Karpas-422 (cell line): ENCODE measurements at regions not wholly inside any gene's neighbourhood (a gene's known extent, or its start where the extent isn't known, plus 50 kb on each side); places are given as distances from the start of the nearest gene placed in this dataset.

Experiments used
- DNase-seq: peaks from one replicate; pipeline ENCODE4 v3.0.0-alpha.2; 2015
- H2AFZ ChIP-seq: fragments of 200-600 bp; sonication (generic); 2 replicates; pipeline ENCODE4 v1.6.1; 2014; ENCODE audit warnings: antibody characterized with exemption, low read length, mixed read lengths
- H3K27ac ChIP-seq: fragments of 200-600 bp; sonication (generic); 2 replicates; pipeline ENCODE4 v1.5.1; 2014; ENCODE audit warnings: mild to moderate bottlenecking, low read length, moderate library complexity
- H3K27me3 ChIP-seq: fragments of 200-600 bp; sonication (generic); 2 replicates; pipeline ENCODE4 v1.6.1; 2014; ENCODE audit warnings: low read length, mixed read lengths
- H3K36me3 ChIP-seq: fragments of 200-600 bp; sonication (generic); 2 replicates; pipeline ENCODE4 v1.6.1; 2014; ENCODE audit warnings: low read length, mixed read lengths; ENCODE audit not compliant: insufficient read depth
- H3K4me1 ChIP-seq: fragments of 200-600 bp; sonication (generic); 2 replicates; pipeline ENCODE4 v1.6.1; 2014; ENCODE audit warnings: mild to moderate bottlenecking, low read length, mixed read lengths
- H3K4me2 ChIP-seq: fragments of 200-600 bp; sonication (generic); 2 replicates; pipeline ENCODE4 v1.6.1; 2014; ENCODE audit warnings: low read length, low read depth, mild to moderate bottlenecking; ENCODE audit not compliant: poor library complexity, severe bottlenecking
- H3K4me3 ChIP-seq: fragments of 200-600 bp; sonication (generic); 2 replicates; pipeline ENCODE4 v1.5.1; 2014; ENCODE audit warnings: mild to moderate bottlenecking, antibody characterized with exemption, low read length, mixed read lengths
- H3K79me2 ChIP-seq: fragments of 200-600 bp; sonication (generic); 2 replicates; pipeline ENCODE4 v1.6.1; 2014; ENCODE audit warnings: mild to moderate bottlenecking, low read length, mixed read lengths
- H3K9ac ChIP-seq: fragments of 200-600 bp; sonication (generic); 2 replicates; pipeline ENCODE4 v1.6.0; 2014; ENCODE audit warnings: low read length
- H3K9me2 ChIP-seq: fragments of 200-600 bp; sonication (generic), shearing (Covaris generic); replicated peaks from 2 replicates; pipeline ENCODE4 v1.6.0; 2014; ENCODE audit warnings: mild to moderate bottlenecking, low read length, moderate library complexity; ENCODE audit not compliant: insufficient read depth
- H3K9me3 ChIP-seq: fragments of 300-700, 200-600 bp; sonication (generic); 2 replicates; pipeline ENCODE4 v1.6.1; 2014; ENCODE audit warnings: low read length, mixed read lengths
- H4K20me1 ChIP-seq: fragments of 200-600 bp; sonication (generic); 2 replicates; pipeline ENCODE4 v1.6.1; 2014; ENCODE audit warnings: mild to moderate bottlenecking, antibody characterized with exemption, low read length, low read depth; ENCODE audit not compliant: insufficient read depth

GRCh38 chr2:64218137-64218802, 74.0 kb upstream of the PELI1 start:
- no peak overlapping the region for H3K4me3 ChIP-seq
- DNase-seq = no peak
- H4K20me1 ChIP-seq = no peaks in the 10 kb centered on the region
- no peak overlapping the region for H3K4me2 ChIP-seq
- no peaks in the 10 kb centered on the region for H3K9me2 ChIP-seq
- no peaks in the 10 kb centered on the region for H3K9me3 ChIP-seq
- peaks cover 40% of the 10 kb centered on the region for H3K4me1 ChIP-seq
- H3K9ac ChIP-seq = no peak overlapping the region
- no peaks in the 10 kb centered on the region for H3K27me3 ChIP-seq
- no peaks in the 10 kb centered on the region for H3K36me3 ChIP-seq
- H2AFZ ChIP-seq = no peak overlapping the region
- no peaks in the 10 kb centered on the region for H3K79me2 ChIP-seq
- H3K27ac ChIP-seq = no peak overlapping the region

GRCh38 chr2:64219149-64219548, 74.9 kb upstream of the PELI1 start:
- H2AFZ ChIP-seq = no peak overlapping the region
- no peaks in the 10 kb centered on the region for H3K79me2 ChIP-seq
- H4K20me1 ChIP-seq = no peaks in the 10 kb centered on the region
- no peak overlapping the region for H3K4me2 ChIP-seq
- no peak overlapping the region for H3K9ac ChIP-seq
- no peaks in the 10 kb centered on the region for H3K36me3 ChIP-seq
- no peaks in the 10 kb centered on the region for H3K9me3 ChIP-seq
- DNase-seq = no peak
- H3K4me1 ChIP-seq = peaks cover 31% of the 10 kb centered on the region
- H3K27ac ChIP-seq = no peak overlapping the region
- H3K27me3 ChIP-seq = no peaks in the 10 kb centered on the region
- no peaks in the 10 kb centered on the region for H3K9me2 ChIP-seq
- H3K4me3 ChIP-seq = no peak overlapping the region

- Histone ChIP-seq H3K27me3 (no peaks in the 10 kb centered on the region), H2AFZ (no peak overlapping the region), H3K4me3 (no peak overlapping the region), H3K4me1 (peaks cover 20% of the 10 kb centered on the region), H3K27ac (no peak overlapping the region), H3K4me2 (peak overlapping the region; percentile 9), H3K9ac (no peak overlapping the region), H3K36me3 (no peaks in the 10 kb centered on the region), H3K79me2 (no peaks in the 10 kb centered on the region), H3K9me2 (no peaks in the 10 kb centered on the region), H3K9me3 (no peaks in the 10 kb centered on the region), H4K20me1 (no peaks in the 10 kb centered on the region)
- DNase-seq = peak; percentile 59
Observed at GRCh38 chr2:64220265-64220664, 76.0 kb upstream of the PELI1 start.

GRCh38 chr2:64220894-64221617, 76.8 kb upstream of the PELI1 start:
- no peaks in the 10 kb centered on the region for H3K9me3 ChIP-seq
- H3K27me3 ChIP-seq = no peaks in the 10 kb centered on the region
- no peaks in the 10 kb centered on the region for H3K79me2 ChIP-seq
- H3K9ac ChIP-seq = no peak overlapping the region
- no peak overlapping the region for H2AFZ ChIP-seq
- no peak overlapping the region for H3K4me3 ChIP-seq
- DNase-seq = no peak
- no peaks in the 10 kb centered on the region for H3K9me2 ChIP-seq
- no peak overlapping the region for H3K4me2 ChIP-seq
- no peak overlapping the region for H3K27ac ChIP-seq
- no peaks in the 10 kb centered on the region for H4K20me1 ChIP-seq
- H3K4me1 ChIP-seq = peaks cover 18% of the 10 kb centered on the region
- no peaks in the 10 kb centered on the region for H3K36me3 ChIP-seq

GRCh38 chr2:64221935-64222334, 77.7 kb upstream of the PELI1 start:
- Histone ChIP-seq H3K27me3 (no peaks in the 10 kb centered on the region), H3K4me1 (peaks cover 18% of the 10 kb centered on the region)

GRCh38 chr2:64222351-64222750, 78.1 kb upstream of the PELI1 start:
- no peak overlapping the region for H3K27ac ChIP-seq
- H3K4me3 ChIP-seq = no peak overlapping the region
- H3K9me2 ChIP-seq = no peaks in the 10 kb centered on the region
- no peaks in the 10 kb centered on the region for H3K79me2 ChIP-seq
- no peaks in the 10 kb centered on the region for H3K36me3 ChIP-seq
- no peak overlapping the region for H3K9ac ChIP-seq
- no peaks in the 10 kb centered on the region for H3K9me3 ChIP-seq
- no peaks in the 10 kb centered on the region for H4K20me1 ChIP-seq
- peaks cover 21% of the 10 kb centered on the region for H3K4me1 ChIP-seq
- DNase-seq = no peak
- H2AFZ ChIP-seq = no peak overlapping the region
- H3K27me3 ChIP-seq = no peaks in the 10 kb centered on the region
- H3K4me2 ChIP-seq = no peak overlapping the region

More at GRCh38 chr2:64221935-64222334, 77.7 kb upstream of the PELI1 start:
- no peak overlapping the region for H3K4me2 ChIP-seq
- H3K9ac ChIP-seq = no peak overlapping the region
- no peak for DNase-seq
- no peaks in the 10 kb centered on the region for H3K9me2 ChIP-seq
- no peak overlapping the region for H3K4me3 ChIP-seq
- H3K9me3 ChIP-seq = no peaks in the 10 kb centered on the region
- H2AFZ ChIP-seq = no peak overlapping the region
- no peak overlapping the region for H3K27ac ChIP-seq
- no peaks in the 10 kb centered on the region for H4K20me1 ChIP-seq
- H3K79me2 ChIP-seq = no peaks in the 10 kb centered on the region
- H3K36me3 ChIP-seq = no peaks in the 10 kb centered on the region

GRCh38 chr2:64223055-64223454, 78.8 kb upstream of the PELI1 start:
- no peak overlapping the region for H3K27ac ChIP-seq
- H3K4me3 ChIP-seq = no peak overlapping the region
- H3K27me3 ChIP-seq = no peaks in the 10 kb centered on the region
- no peak for DNase-seq
- H3K9me3 ChIP-seq = no peaks in the 10 kb centered on the region
- H3K4me2 ChIP-seq = no peak overlapping the region
- H3K79me2 ChIP-seq = no peaks in the 10 kb centered on the region
- H4K20me1 ChIP-seq = no peaks in the 10 kb centered on the region
- H2AFZ ChIP-seq = no peak overlapping the region
- H3K9me2 ChIP-seq = no peaks in the 10 kb centered on the region
- H3K4me1 ChIP-seq = peaks cover 28% of the 10 kb centered on the region
- H3K36me3 ChIP-seq = no peaks in the 10 kb centered on the region
- H3K9ac ChIP-seq = no peak overlapping the region

GRCh38 chr2:64225491-64225890, 81.3 kb upstream of the PELI1 start:
- no peaks in the 10 kb centered on the region for H4K20me1 ChIP-seq
- H3K9me3 ChIP-seq = no peaks in the 10 kb centered on the region
- no peaks in the 10 kb centered on the region for H3K79me2 ChIP-seq
- no peak overlapping the region for H2AFZ ChIP-seq
- no peaks in the 10 kb centered on the region for H3K27me3 ChIP-seq
- no peak overlapping the region for H3K27ac ChIP-seq
- H3K9ac ChIP-seq = no peak overlapping the region
- no peak for DNase-seq
- H3K9me2 ChIP-seq = no peaks in the 10 kb centered on the region
- no peak overlapping the region for H3K4me3 ChIP-seq
- H3K4me2 ChIP-seq = no peak overlapping the region
- peaks cover 31% of the 10 kb centered on the region for H3K4me1 ChIP-seq
- H3K36me3 ChIP-seq = peaks cover 5% of the 10 kb centered on the region; the same call in 1 of the 2 replicates
